Retinal pigment epithelial cell (primary cell): ENCODE measurements at regions not wholly inside any gene's neighbourhood (a gene's known extent, or its start where the extent isn't known, plus 50 kb on each side); places are given as distances from the start of the nearest gene placed in this dataset.

Experiments used
- DNase-seq: peaks from one replicate; pipeline ENCODE4 v3.0.0-alpha.2; 2010; ENCODE audit warnings: low read depth
- H3K4me3 ChIP-seq: 2 replicates; pipeline ENCODE4 v1.5.1; 2011; ENCODE audit warnings: mild to moderate bottlenecking, low read length, control low read depth, moderate library complexity
- CTCF ChIP-seq: conservative IDR thresholded peaks from 2 replicates; pipeline ENCODE4 v1.5.1; 2011; ENCODE audit warnings: low read depth, low read length, control low read depth, inconsistent platforms

GRCh38 chr5:61280205-61280604 is 51.9 kb upstream of the ZSWIM6 start:
- DNase-seq, result no peak
- no peak for TF ChIP-seq CTCF
- no peak overlapping the region for H3K4me3 ChIP-seq

- H3K4me3 ChIP-seq, result no peak overlapping the region
- TF ChIP-seq CTCF, result no peak
- no peak for DNase-seq
These were observed 51.2 kb upstream of the ZSWIM6 start for GRCh38 chr5:61280761-61281427.

GRCh38 chr5:61281686-61282085 is 50.4 kb upstream of the ZSWIM6 start:
- DNase-seq, result no peak
- TF ChIP-seq CTCF, result no peak
- no peak overlapping the region for H3K4me3 ChIP-seq
